ENCODE measurements at regions not wholly inside any gene's neighbourhood (a gene's known extent, or its start where the extent isn't known, plus 50 kb on each side); places are given as distances from the start of the nearest gene placed in this dataset.

DNA sequence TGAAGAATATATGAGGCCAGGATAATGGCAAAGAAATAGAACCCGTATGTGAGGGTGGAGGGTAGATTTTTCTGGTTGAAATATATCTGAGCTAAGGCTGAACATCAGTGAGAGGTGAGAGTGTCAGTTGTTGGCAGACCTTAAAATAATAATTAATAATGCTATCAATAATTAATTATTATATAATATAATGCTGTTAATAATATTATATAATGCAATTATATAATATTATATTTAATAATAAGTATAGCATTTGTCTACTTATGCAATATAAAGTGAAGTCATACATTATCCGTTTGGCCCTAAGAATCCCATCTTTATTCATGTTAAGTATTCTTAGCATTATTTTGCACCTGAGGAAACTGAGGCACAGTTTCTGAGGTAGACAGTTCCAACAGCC is 269.9 kb upstream of the FZD8 start:
- no peaks in the 10 kb centered on the region for H3K36me3 ChIP-seq (ENCODE audit: low read depth)
- H3K9me2 ChIP-seq (ENCODE audit: insufficient read depth): no peaks in the 10 kb centered on the region
- POLR2A ChIA-PET (ENCODE audit: unreplicated experiment): no interaction called here
- no TSS peak for BruUV-seq (replicated peaks)
- no peak for DNase-seq
- intact Hi-C loops (cut with micrococcal nuclease; ENCODE audit: unreplicated experiment): no loop called here
- no peaks in the 10 kb centered on the region for H3F3A ChIP-seq (ENCODE audit: insufficient read depth, low read depth)
- H3K4me2 ChIP-seq: no peak overlapping the region
- no peaks in the 10 kb centered on the region for H3K9me3 ChIP-seq (ENCODE audit: insufficient read depth, low read depth)
- H3K4me1 ChIP-seq (replicated peaks; ENCODE audit: insufficient read depth): no peaks in the 10 kb centered on the region
- no peak overlapping the region for H3K4me3 ChIP-seq
- no peak overlapping the region for H2AFZ ChIP-seq
- H3K27ac ChIP-seq: no peak overlapping the region
- no peaks in the 10 kb centered on the region for H4K20me1 ChIP-seq (ENCODE audit: insufficient read depth)
- no peaks in the 10 kb centered on the region for H3K79me2 ChIP-seq (ENCODE audit: low read depth)
- CTCF ChIA-PET: no interaction called here
- TF ChIP-seq, protein P1, sequence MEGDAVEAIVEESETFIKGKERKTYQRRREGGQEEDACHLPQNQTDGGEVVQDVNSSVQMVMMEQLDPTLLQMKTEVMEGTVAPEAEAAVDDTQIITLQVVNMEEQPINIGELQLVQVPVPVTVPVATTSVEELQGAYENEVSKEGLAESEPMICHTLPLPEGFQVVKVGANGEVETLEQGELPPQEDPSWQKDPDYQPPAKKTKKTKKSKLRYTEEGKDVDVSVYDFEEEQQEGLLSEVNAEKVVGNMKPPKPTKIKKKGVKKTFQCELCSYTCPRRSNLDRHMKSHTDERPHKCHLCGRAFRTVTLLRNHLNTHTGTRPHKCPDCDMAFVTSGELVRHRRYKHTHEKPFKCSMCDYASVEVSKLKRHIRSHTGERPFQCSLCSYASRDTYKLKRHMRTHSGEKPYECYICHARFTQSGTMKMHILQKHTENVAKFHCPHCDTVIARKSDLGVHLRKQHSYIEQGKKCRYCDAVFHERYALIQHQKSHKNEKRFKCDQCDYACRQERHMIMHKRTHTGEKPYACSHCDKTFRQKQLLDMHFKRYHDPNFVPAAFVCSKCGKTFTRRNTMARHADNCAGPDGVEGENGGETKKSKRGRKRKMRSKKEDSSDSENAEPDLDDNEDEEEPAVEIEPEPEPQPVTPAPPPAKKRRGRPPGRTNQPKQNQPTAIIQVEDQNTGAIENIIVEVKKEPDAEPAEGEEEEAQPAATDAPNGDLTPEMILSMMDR (conservative IDR thresholded peaks at IDR 0.05): no peak
- TF ChIP-seq EZH2 (IDR thresholded peaks at IDR 0.05; ENCODE audit: low read depth): no peak
- no peaks in the 10 kb centered on the region for H3K27me3 ChIP-seq (ENCODE audit: insufficient read depth, low read depth)

DNA sequence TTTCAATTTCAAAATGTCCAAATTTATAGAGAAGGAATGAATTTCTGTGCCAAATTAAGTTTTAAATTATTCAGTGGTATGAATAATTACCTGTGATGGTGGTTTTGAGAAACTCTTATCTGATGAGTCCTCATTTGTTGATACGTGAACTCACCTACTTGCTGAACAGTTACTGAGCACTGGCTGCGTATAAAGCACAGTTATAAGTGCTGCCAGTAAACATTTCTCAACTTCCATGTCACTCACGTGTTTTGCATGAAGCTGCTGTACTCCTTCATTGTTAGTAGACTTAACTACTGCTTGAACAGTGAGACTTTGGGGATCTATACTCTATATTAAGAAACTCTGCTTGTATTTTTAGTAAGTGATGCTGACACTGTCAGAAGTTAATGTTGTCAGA is 269.1 kb upstream of the FZD8 start:
- TF ChIP-seq, protein P1 (conservative IDR thresholded peaks at IDR 0.05): no peak
- no peak for TF ChIP-seq EZH2 (IDR thresholded peaks at IDR 0.05; ENCODE audit: low read depth)
- no peak overlapping the region for H3K4me2 ChIP-seq
- H3K4me3 ChIP-seq: no peak overlapping the region
- intact Hi-C loops (cut with micrococcal nuclease; ENCODE audit: unreplicated experiment): no loop called here
- CTCF ChIA-PET: no interaction called here
- no peak overlapping the region for H2AFZ ChIP-seq
- H3K9me3 ChIP-seq (ENCODE audit: insufficient read depth, low read depth): no peaks in the 10 kb centered on the region
- H3K9me2 ChIP-seq (ENCODE audit: insufficient read depth): no peaks in the 10 kb centered on the region
- H3K36me3 ChIP-seq (ENCODE audit: low read depth): no peaks in the 10 kb centered on the region
- no peaks in the 10 kb centered on the region for H3K4me1 ChIP-seq (replicated peaks; ENCODE audit: insufficient read depth)
- no TSS peak for BruUV-seq (replicated peaks)
- POLR2A ChIA-PET (ENCODE audit: unreplicated experiment): interaction anchor here (0.7 kb wide), 1 partner anchor 630 kb away, joined by 8 read pairs; no protein-coding TSS in a partner anchor
- H4K20me1 ChIP-seq (ENCODE audit: insufficient read depth): no peaks in the 10 kb centered on the region
- no peaks in the 10 kb centered on the region for H3K79me2 ChIP-seq (ENCODE audit: low read depth)
- H3K27me3 ChIP-seq (ENCODE audit: insufficient read depth, low read depth): no peaks in the 10 kb centered on the region
- no peak overlapping the region for H3K27ac ChIP-seq
- H3F3A ChIP-seq (ENCODE audit: insufficient read depth, low read depth): no peaks in the 10 kb centered on the region
- no peak for DNase-seq

DNA sequence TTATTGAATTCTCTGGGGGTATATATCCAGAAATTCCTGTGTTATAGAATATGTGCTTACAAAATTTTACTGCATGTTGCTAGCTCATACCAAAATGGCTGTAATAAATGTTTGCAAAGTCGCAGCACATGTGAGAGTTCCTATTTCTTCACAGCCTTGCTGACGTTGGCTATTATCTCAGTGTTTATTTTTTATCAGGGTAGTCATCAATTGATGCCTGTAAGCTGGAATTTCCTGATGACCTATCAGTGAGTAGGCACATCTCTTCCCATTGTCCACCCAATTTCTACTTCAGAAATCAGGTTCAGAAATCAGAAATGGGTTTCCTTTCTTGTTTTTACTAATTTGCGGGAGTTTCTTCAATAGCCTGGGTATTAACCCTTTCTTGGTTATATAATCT is 268.1 kb upstream of the FZD8 start:
- no peaks in the 10 kb centered on the region for H4K20me1 ChIP-seq (ENCODE audit: insufficient read depth)
- H3K4me1 ChIP-seq (replicated peaks; ENCODE audit: insufficient read depth): no peaks in the 10 kb centered on the region
- ChIA-PET POLR2A (ENCODE audit: unreplicated experiment) (interaction anchor here (0.7 kb wide), 1 partner anchor 629 kb away, joined by 8 read pairs; no protein-coding TSS in a partner anchor), CTCF (no interaction called here)
- H3K9me2 ChIP-seq (ENCODE audit: insufficient read depth): no peaks in the 10 kb centered on the region
- no peaks in the 10 kb centered on the region for H3K36me3 ChIP-seq (ENCODE audit: low read depth)
- H3K4me2 ChIP-seq: no peak overlapping the region
- no peak overlapping the region for H2AFZ ChIP-seq
- H3K4me3 ChIP-seq: no peak overlapping the region
- no peak for TF ChIP-seq EZH2 (IDR thresholded peaks at IDR 0.05; ENCODE audit: low read depth)
- TF ChIP-seq, protein P1 (conservative IDR thresholded peaks at IDR 0.05): no peak
- H3K9me3 ChIP-seq (ENCODE audit: insufficient read depth, low read depth): no peaks in the 10 kb centered on the region
- no peaks in the 10 kb centered on the region for H3F3A ChIP-seq (ENCODE audit: insufficient read depth, low read depth)
- no TSS peak for BruUV-seq (replicated peaks)
- H3K27me3 ChIP-seq (ENCODE audit: insufficient read depth, low read depth): no peaks in the 10 kb centered on the region
- intact Hi-C loops (cut with micrococcal nuclease; ENCODE audit: unreplicated experiment): no loop called here
- no peak for DNase-seq
- no peak overlapping the region for H3K27ac ChIP-seq
- H3K79me2 ChIP-seq (ENCODE audit: low read depth): no peaks in the 10 kb centered on the region
